ENCODE measurements at regions not wholly inside any gene's neighbourhood (a gene's known extent, or its start where the extent isn't known, plus 50 kb on each side); places are given as distances from the start of the nearest gene placed in this dataset.

GRCh38 chr2:37780387-37780676 lies 108.9 kb upstream of the CDC42EP3 start:
- H3K27ac ChIP-seq: no peak overlapping the region
- H3K36me3 ChIP-seq: no peaks in the 10 kb centered on the region
- no peak for DNase-seq
- H3K4me3 ChIP-seq: no peak overlapping the region
- H3K9me3 ChIP-seq: no peaks in the 10 kb centered on the region
- TF ChIP-seq CTCF (IDR thresholded peaks at IDR 0.05) (no peak), POLR2A (IDR thresholded peaks at IDR 0.05) (no peak)
- H3K27me3 ChIP-seq: no peaks in the 10 kb centered on the region
- H3K4me1 ChIP-seq: peaks cover 0 to 9% (median 0%) of the 10 kb centered on the region in 4 donors

- DNase-seq: no peak
- Histone ChIP-seq H3K4me3 (no peak overlapping the region), H3K4me1 (peaks cover 0 to 9% (median 0%) of the 10 kb centered on the region in 4 donors), H3K27me3 (no peaks in the 10 kb centered on the region), H3K36me3 (no peaks in the 10 kb centered on the region), H3K27ac (no peak overlapping the region), H3K9me3 (no peaks in the 10 kb centered on the region)
- no peak for TF ChIP-seq CTCF (IDR thresholded peaks at IDR 0.05)
- TF ChIP-seq POLR2A (IDR thresholded peaks at IDR 0.05): no peak
Measured at GRCh38 chr2:37781028-37781427, 109.6 kb upstream of the CDC42EP3 start.

- no peak for DNase-seq
- Histone ChIP-seq H3K9me3 (no peaks in the 10 kb centered on the region), H3K4me1 (peaks cover 0 to 9% (median 0%) of the 10 kb centered on the region in 4 donors), H3K4me3 (no peak overlapping the region), H3K27ac (peak overlapping the region in 1 of 4 donors; percentile 51), H3K27me3 (no peaks in the 10 kb centered on the region), H3K36me3 (no peaks in the 10 kb centered on the region)
- no peak for TF ChIP-seq POLR2A (IDR thresholded peaks at IDR 0.05)
- no peak for TF ChIP-seq CTCF (IDR thresholded peaks at IDR 0.05)
Measured at GRCh38 chr2:37782155-37782673, 110.8 kb upstream of the CDC42EP3 start.

GRCh38 chr2:37782721-37783371 lies 111.4 kb upstream of the CDC42EP3 start:
- Histone ChIP-seq H3K27ac (peak overlapping the region in 1 of 4 donors; percentile 51), H3K9me3 (no peaks in the 10 kb centered on the region), H3K4me3 (no peak overlapping the region), H3K36me3 (no peaks in the 10 kb centered on the region), H3K27me3 (no peaks in the 10 kb centered on the region), H3K4me1 (peaks cover 0 to 9% (median 0%) of the 10 kb centered on the region in 4 donors)
- TF ChIP-seq POLR2A (IDR thresholded peaks at IDR 0.05) (no peak), CTCF (IDR thresholded peaks at IDR 0.05) (no peak)
- DNase-seq: no peak

- no peak for DNase-seq
- no peak for TF ChIP-seq POLR2A (IDR thresholded peaks at IDR 0.05)
- no peak for TF ChIP-seq CTCF (IDR thresholded peaks at IDR 0.05)
Measured at GRCh38 chr2:37783545-37783944, 112.1 kb upstream of the CDC42EP3 start.

More at GRCh38 chr2:37783545-37783944, 112.1 kb upstream of the CDC42EP3 start:
- Histone ChIP-seq H3K36me3 (no peaks in the 10 kb centered on the region), H3K4me1 (peaks cover 0 to 9% (median 0%) of the 10 kb centered on the region in 4 donors), H3K4me3 (no peak overlapping the region), H3K27ac (peak overlapping the region in 1 of 4 donors; percentile 51), H3K27me3 (no peaks in the 10 kb centered on the region), H3K9me3 (peaks cover 0 to 4% (median 0%) of the 10 kb centered on the region in 4 donors)
